ENCODE measurements at regions not wholly inside any gene's neighbourhood (a gene's known extent, or its start where the extent isn't known, plus 50 kb on each side); places are given as distances from the start of the nearest gene placed in this dataset.

DNA sequence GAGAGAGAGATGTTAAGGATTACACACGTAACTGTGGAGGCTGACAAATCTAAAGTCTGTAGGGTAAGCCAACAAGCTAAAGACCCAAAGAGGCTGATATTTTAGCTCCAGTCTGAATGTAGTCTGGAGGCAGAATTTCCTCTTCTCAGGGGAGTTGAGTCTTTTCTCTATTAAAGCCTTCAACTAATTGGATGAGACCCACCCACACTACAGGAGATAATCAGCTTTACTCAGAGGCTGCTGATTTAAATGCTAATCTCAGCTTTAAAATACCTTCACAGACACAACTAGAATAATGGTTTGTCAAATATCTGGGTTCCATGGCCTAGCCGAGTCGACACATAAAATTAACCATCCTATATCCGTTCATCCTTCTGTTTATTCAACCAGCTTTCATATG lies 204.3 kb upstream of the PSMD7 start:
- H3K4me1 ChIP-seq (ENCODE audit: insufficient read depth): no peaks in the 10 kb centered on the region
- no peak overlapping the region for H3K4me2 ChIP-seq
- WGBS (ENCODE audit: low lambda C conversion rate, missing lambda C conversion rate): 89% methylated on average over 4 of the region's 4 CpGs
- H3K27ac ChIP-seq: no peak overlapping the region
- H3K9me3 ChIP-seq (ENCODE audit: low read depth): no peaks in the 10 kb centered on the region
- H4K20me1 ChIP-seq (ENCODE audit: insufficient read depth, poor library complexity, severe bottlenecking): no peaks in the 10 kb centered on the region
- no peaks in the 10 kb centered on the region for H3K79me2 ChIP-seq
- no peaks in the 10 kb centered on the region for H3K27me3 ChIP-seq
- DNase-seq (ENCODE audit: low spot score): no peak
- H3K36me3 ChIP-seq (replicated peaks; ENCODE audit: insufficient read depth, low read depth): no peaks in the 10 kb centered on the region
- H2AFZ ChIP-seq: no peak overlapping the region
- no peak overlapping the region for H3K4me3 ChIP-seq
- H3K9me2 ChIP-seq (replicated peaks; ENCODE audit: insufficient read depth): no peaks in the 10 kb centered on the region
- TF ChIP-seq, protein P1, sequence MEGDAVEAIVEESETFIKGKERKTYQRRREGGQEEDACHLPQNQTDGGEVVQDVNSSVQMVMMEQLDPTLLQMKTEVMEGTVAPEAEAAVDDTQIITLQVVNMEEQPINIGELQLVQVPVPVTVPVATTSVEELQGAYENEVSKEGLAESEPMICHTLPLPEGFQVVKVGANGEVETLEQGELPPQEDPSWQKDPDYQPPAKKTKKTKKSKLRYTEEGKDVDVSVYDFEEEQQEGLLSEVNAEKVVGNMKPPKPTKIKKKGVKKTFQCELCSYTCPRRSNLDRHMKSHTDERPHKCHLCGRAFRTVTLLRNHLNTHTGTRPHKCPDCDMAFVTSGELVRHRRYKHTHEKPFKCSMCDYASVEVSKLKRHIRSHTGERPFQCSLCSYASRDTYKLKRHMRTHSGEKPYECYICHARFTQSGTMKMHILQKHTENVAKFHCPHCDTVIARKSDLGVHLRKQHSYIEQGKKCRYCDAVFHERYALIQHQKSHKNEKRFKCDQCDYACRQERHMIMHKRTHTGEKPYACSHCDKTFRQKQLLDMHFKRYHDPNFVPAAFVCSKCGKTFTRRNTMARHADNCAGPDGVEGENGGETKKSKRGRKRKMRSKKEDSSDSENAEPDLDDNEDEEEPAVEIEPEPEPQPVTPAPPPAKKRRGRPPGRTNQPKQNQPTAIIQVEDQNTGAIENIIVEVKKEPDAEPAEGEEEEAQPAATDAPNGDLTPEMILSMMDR (IDR thresholded peaks at IDR 0.05; ENCODE audit: poor library complexity): no peak
- TF ChIP-seq EZH2 (IDR thresholded peaks at IDR 0.05; ENCODE audit: borderline replicate concordance): no peak
- TF ChIP-seq EZH2phosphoT487 (IDR thresholded peaks at IDR 0.05; ENCODE audit: low read depth, severe bottlenecking, unreplicated experiment): no peak

DNA sequence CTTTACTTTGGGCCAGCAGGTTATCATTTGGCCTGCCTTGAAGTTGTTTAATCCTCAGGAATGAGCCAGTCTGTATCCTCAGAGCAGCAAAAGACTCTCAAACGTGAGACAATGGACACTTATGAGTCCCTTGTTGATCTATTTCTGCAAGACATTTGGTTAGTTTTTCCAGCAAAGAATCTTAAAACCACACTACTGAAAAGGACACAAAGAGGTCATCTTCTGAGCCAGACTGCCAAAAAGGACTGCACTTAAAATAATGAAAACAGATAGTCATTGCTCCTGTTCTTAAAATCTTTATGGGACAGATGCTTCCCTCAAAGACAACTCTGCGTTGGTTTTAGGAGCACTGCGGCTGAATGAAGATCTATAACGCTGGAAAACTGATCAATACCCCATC lies 205.7 kb upstream of the PSMD7 start:
- H3K9me3 ChIP-seq (ENCODE audit: low read depth): no peaks in the 10 kb centered on the region
- WGBS (ENCODE audit: low lambda C conversion rate, missing lambda C conversion rate): 72% methylated on average over 4 of the region's 4 CpGs
- TF ChIP-seq EZH2phosphoT487 (IDR thresholded peaks at IDR 0.05; ENCODE audit: low read depth, severe bottlenecking, unreplicated experiment) (no peak), EZH2 (IDR thresholded peaks at IDR 0.05; ENCODE audit: borderline replicate concordance) (no peak)

DNA sequence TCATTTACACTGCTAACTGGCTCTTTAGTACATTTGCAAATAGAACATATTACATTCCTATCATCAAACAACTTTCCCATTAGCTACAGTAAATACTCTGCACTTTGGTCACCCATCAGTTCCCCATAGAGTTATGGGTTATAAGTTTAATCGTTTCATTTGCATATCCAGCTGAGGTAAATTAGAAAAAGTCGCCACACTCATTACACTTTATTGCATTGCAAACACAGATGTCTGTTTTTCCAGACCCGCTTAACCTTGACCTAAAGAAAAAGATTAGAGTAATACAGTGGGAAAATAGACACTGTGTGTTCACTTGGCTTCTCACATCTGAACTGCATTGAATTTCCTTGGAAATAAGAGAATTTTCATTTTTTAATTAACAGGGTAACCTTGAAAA lies 213.1 kb upstream of the PSMD7 start:
- Histone ChIP-seq H4K20me1 (ENCODE audit: insufficient read depth, poor library complexity, severe bottlenecking) (no peaks in the 10 kb centered on the region), H3K79me2 (no peaks in the 10 kb centered on the region), H3K27ac (no peak overlapping the region), H3K27me3 (no peaks in the 10 kb centered on the region), H3K4me2 (no peak overlapping the region), H3K4me1 (ENCODE audit: insufficient read depth) (no peaks in the 10 kb centered on the region), H3K9me2 (replicated peaks; ENCODE audit: insufficient read depth) (no peaks in the 10 kb centered on the region), H2AFZ (no peak overlapping the region), H3K4me3 (no peak overlapping the region), H3K9me3 (ENCODE audit: low read depth) (no peaks in the 10 kb centered on the region), H3K36me3 (replicated peaks; ENCODE audit: insufficient read depth, low read depth) (no peaks in the 10 kb centered on the region)
- DNase-seq (ENCODE audit: low spot score): no peak
- 75% methylated on average over 3 of the region's 3 CpGs for WGBS (ENCODE audit: low lambda C conversion rate, missing lambda C conversion rate)
- TF ChIP-seq EZH2phosphoT487 (IDR thresholded peaks at IDR 0.05; ENCODE audit: low read depth, severe bottlenecking, unreplicated experiment) (no peak), EZH2 (IDR thresholded peaks at IDR 0.05; ENCODE audit: borderline replicate concordance) (no peak)
- TF ChIP-seq, protein P1 (IDR thresholded peaks at IDR 0.05; ENCODE audit: poor library complexity): no peak

More for the DNA sequence above, 205.7 kb upstream of the PSMD7 start:
- Histone ChIP-seq H3K27me3 (no peaks in the 10 kb centered on the region), H3K4me2 (no peak overlapping the region), H3K9me2 (replicated peaks; ENCODE audit: insufficient read depth) (no peaks in the 10 kb centered on the region), H3K36me3 (replicated peaks; ENCODE audit: insufficient read depth, low read depth) (no peaks in the 10 kb centered on the region), H2AFZ (no peak overlapping the region), H3K4me1 (ENCODE audit: insufficient read depth) (no peaks in the 10 kb centered on the region), H3K4me3 (no peak overlapping the region), H4K20me1 (ENCODE audit: insufficient read depth, poor library complexity, severe bottlenecking) (no peaks in the 10 kb centered on the region), H3K27ac (no peak overlapping the region), H3K79me2 (no peaks in the 10 kb centered on the region)
- DNase-seq (ENCODE audit: low spot score): no peak

DNA sequence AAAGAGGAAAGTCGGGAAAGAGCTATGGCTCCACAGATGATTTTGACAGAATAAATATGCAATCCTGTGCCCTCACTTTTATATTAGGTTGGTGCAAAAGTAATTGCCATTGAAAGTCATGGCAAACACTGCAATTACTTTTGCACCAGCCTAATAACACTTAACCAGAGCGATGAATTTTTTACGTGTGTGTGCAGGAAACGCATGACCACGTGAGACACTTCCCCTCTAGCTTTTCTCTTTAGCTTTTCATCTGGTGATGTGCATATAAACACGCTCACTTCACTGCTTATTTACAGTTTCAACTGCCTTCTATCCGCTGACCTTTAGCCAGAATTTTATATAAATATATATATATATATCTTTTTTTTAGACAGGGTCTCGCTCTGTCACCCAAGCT lies 216.3 kb upstream of the PSMD7 start:
- Histone ChIP-seq H3K36me3 (replicated peaks; ENCODE audit: insufficient read depth, low read depth) (no peaks in the 10 kb centered on the region), H3K4me3 (no peak overlapping the region), H3K9me3 (ENCODE audit: low read depth) (no peaks in the 10 kb centered on the region), H3K4me2 (no peak overlapping the region), H3K79me2 (no peaks in the 10 kb centered on the region), H3K27me3 (no peaks in the 10 kb centered on the region), H3K9me2 (replicated peaks; ENCODE audit: insufficient read depth) (no peaks in the 10 kb centered on the region), H3K27ac (no peak overlapping the region), H4K20me1 (ENCODE audit: insufficient read depth, poor library complexity, severe bottlenecking) (no peaks in the 10 kb centered on the region), H3K4me1 (ENCODE audit: insufficient read depth) (no peaks in the 10 kb centered on the region), H2AFZ (no peak overlapping the region)
- TF ChIP-seq, protein P1 (IDR thresholded peaks at IDR 0.05; ENCODE audit: poor library complexity): no peak
- TF ChIP-seq EZH2phosphoT487 (IDR thresholded peaks at IDR 0.05; ENCODE audit: low read depth, severe bottlenecking, unreplicated experiment) (no peak), EZH2 (IDR thresholded peaks at IDR 0.05; ENCODE audit: borderline replicate concordance) (no peak)
- DNase-seq (ENCODE audit: low spot score): no peak
- WGBS (ENCODE audit: low lambda C conversion rate, missing lambda C conversion rate): 84% methylated on average over 8 of the region's 8 CpGs
